HT1080 (cell line): ENCODE measurements at regions not wholly inside any gene's neighbourhood (a gene's known extent, or its start where the extent isn't known, plus 50 kb on each side); places are given as distances from the start of the nearest gene placed in this dataset.

Experiments
- DNase-seq: peaks from one replicate; pipeline ENCODE4 v3.0.0-alpha.2; 2015; ENCODE audit warnings: low read depth

GRCh38 chr16:82360024-82360783 lies 190.2 kb upstream of the MPHOSPH6 start:
- peak; percentile 29 for DNase-seq

- no peak for DNase-seq
These were observed 188.7 kb upstream of the MPHOSPH6 start for GRCh38 chr16:82358606-82359221.

GRCh38 chr16:82358161-82358560 lies 188.1 kb upstream of the MPHOSPH6 start:
- no peak for DNase-seq

GRCh38 chr16:82357237-82357636 lies 187.2 kb upstream of the MPHOSPH6 start:
- DNase-seq, result no peak

GRCh38 chr16:82350560-82350959 lies 180.5 kb upstream of the MPHOSPH6 start:
- no peak for DNase-seq

- no peak for DNase-seq
These were observed 175.3 kb upstream of the MPHOSPH6 start for GRCh38 chr16:82345318-82345717.

- no peak for DNase-seq
These were observed 174.1 kb upstream of the MPHOSPH6 start for GRCh38 chr16:82344157-82344556.

GRCh38 chr16:82341146-82341669 lies 171.2 kb upstream of the MPHOSPH6 start:
- no peak for DNase-seq

- DNase-seq, result no peak
These were observed 170.5 kb upstream of the MPHOSPH6 start for GRCh38 chr16:82340531-82340930.

GRCh38 chr16:82337355-82337754 lies 167.3 kb upstream of the MPHOSPH6 start:
- DNase-seq, result no peak

GRCh38 chr16:82331974-82332750 lies 162.1 kb upstream of the MPHOSPH6 start:
- DNase-seq, result no peak

GRCh38 chr16:82331397-82331796 lies 161.4 kb upstream of the MPHOSPH6 start:
- DNase-seq, result no peak

GRCh38 chr16:82329504-82330192 lies 159.6 kb upstream of the MPHOSPH6 start:
- no peak for DNase-seq

GRCh38 chr16:82328881-82329469 lies 159.0 kb upstream of the MPHOSPH6 start:
- no peak for DNase-seq

GRCh38 chr16:82323171-82323570 lies 153.1 kb upstream of the MPHOSPH6 start:
- DNase-seq, result no peak

GRCh38 chr16:82322177-82322576 lies 152.2 kb upstream of the MPHOSPH6 start:
- no peak for DNase-seq

GRCh38 chr16:82319038-82319437 lies 149.0 kb upstream of the MPHOSPH6 start:
- no peak for DNase-seq

- no peak for DNase-seq
These were observed 147.6 kb upstream of the MPHOSPH6 start for GRCh38 chr16:82317411-82318167.

GRCh38 chr16:82313754-82314153 lies 143.7 kb upstream of the MPHOSPH6 start:
- no peak for DNase-seq

GRCh38 chr16:82311528-82311927 lies 141.5 kb upstream of the MPHOSPH6 start:
- no peak for DNase-seq
